SK-N-SH treated with all-trans-retinoic acid at 6 μM for 48 hours (cell line): ENCODE measurements at regions not wholly inside any gene's neighbourhood (a gene's known extent, or its start where the extent isn't known, plus 50 kb on each side); places are given as distances from the start of the nearest gene placed in this dataset.

Experiments
- ATAC-seq: fragments of 200-7000 bp; cut with Tn5 transposase; 3 replicates; pipeline ENCODE4 v1.9.1; 2020; ENCODE audit warnings: mild to moderate bottlenecking, moderate library complexity
- ARNTL ChIP-seq: fragments of 450-650 bp; formaldehyde crosslinking; IDR thresholded peaks from 2 replicates; pipeline ENCODE4 v1.5.0; 2020; ENCODE audit warnings: low read depth, mild to moderate bottlenecking, moderate library complexity, borderline replicate concordance
- BACH2 ChIP-seq: fragments of 250-450 bp; sonication (Bioruptor Pico); IDR thresholded peaks from 2 replicates; pipeline ENCODE4 v1.9.0; 2021; ENCODE audit warnings: mild to moderate bottlenecking, borderline replicate concordance
- CSDC2 ChIP-seq: fragments of 250-450 bp; sonication (Bioruptor Pico); IDR thresholded peaks from 2 replicates; pipeline ENCODE4 v1.5.0; 2020; ENCODE audit warnings: mild to moderate bottlenecking, moderate library complexity
- ESRRG ChIP-seq: fragments of 250-450 bp; sonication (Bioruptor Pico); IDR thresholded peaks from 2 replicates; pipeline ENCODE4 v1.6.1; 2021; ENCODE audit warnings: mild to moderate bottlenecking
- GLIS3 ChIP-seq: fragments of 250-450 bp; sonication (Bioruptor Pico); IDR thresholded peaks from 2 replicates; pipeline ENCODE4 v1.5.0; 2020; ENCODE audit warnings: mild to moderate bottlenecking, moderate library complexity
- ISL1 ChIP-seq: fragments of 250-450 bp; sonication (Bioruptor Pico); IDR thresholded peaks from 2 replicates; pipeline ENCODE4 v2.1.2; 2022; ENCODE audit warnings: mild to moderate bottlenecking, moderate library complexity
- OSR1 ChIP-seq: fragments of 250-450 bp; sonication (Bioruptor Pico); IDR thresholded peaks from 2 replicates; pipeline ENCODE4 v1.8.0; 2022; ENCODE audit warnings: moderate library complexity, mild to moderate bottlenecking, inconsistent platforms
- PATZ1 ChIP-seq: fragments of 250-450 bp; sonication (Bioruptor Pico); IDR thresholded peaks from 2 replicates; pipeline ENCODE4 v1.8.0; 2020; ENCODE audit warnings: mild to moderate bottlenecking, moderate library complexity, borderline replicate concordance
- POU6F1 ChIP-seq: fragments of 250-450 bp; sonication (Bioruptor Pico); IDR thresholded peaks from 2 replicates; pipeline ENCODE4 v1.8.0; 2021; ENCODE audit warnings: low read depth, mild to moderate bottlenecking, moderate library complexity, borderline replicate concordance
- PPARA ChIP-seq: fragments of 250-450 bp; sonication (Bioruptor Pico); IDR thresholded peaks from 2 replicates; pipeline ENCODE4 v1.5.0; 2020; ENCODE audit warnings: mild to moderate bottlenecking, borderline replicate concordance
- SNAI2 ChIP-seq: fragments of 250-450 bp; sonication (Bioruptor Pico); IDR thresholded peaks from 2 replicates; pipeline ENCODE4 v1.5.0; 2020; ENCODE audit warnings: mild to moderate bottlenecking, moderate library complexity
- TOX ChIP-seq: fragments of 250-450 bp; sonication (Bioruptor Pico); IDR thresholded peaks from 2 replicates; pipeline ENCODE4 v1.8.0; 2021; ENCODE audit warnings: mild to moderate bottlenecking, moderate library complexity, borderline replicate concordance
- TSHZ2 ChIP-seq: fragments of 250-450 bp; sonication (Bioruptor Pico); IDR thresholded peaks from 2 replicates; pipeline ENCODE4 v1.5.0; 2020; ENCODE audit warnings: mild to moderate bottlenecking, moderate library complexity
- ZC3H10 ChIP-seq: fragments of 250-450 bp; sonication (Bioruptor Pico); IDR thresholded peaks from 2 replicates; pipeline ENCODE4 v1.5.1; 2021; ENCODE audit warnings: mild to moderate bottlenecking, moderate library complexity
- ZFP3 ChIP-seq: fragments of 250-450 bp; sonication (Bioruptor Pico); IDR thresholded peaks from 2 replicates; pipeline ENCODE4 v1.5.0; 2020; ENCODE audit warnings: mild to moderate bottlenecking, moderate library complexity
- ZFP30 ChIP-seq: fragments of 450-650 bp; formaldehyde crosslinking; IDR thresholded peaks from 2 replicates; pipeline ENCODE4 v1.5.0; 2022; ENCODE audit warnings: mild to moderate bottlenecking, moderate library complexity
- ZNF565 ChIP-seq: fragments of 450-650 bp; formaldehyde crosslinking; conservative IDR thresholded peaks from 2 replicates; pipeline ENCODE4 v1.5.0; 2020; ENCODE audit warnings: low read depth, mild to moderate bottlenecking, moderate library complexity
- ZNF70 ChIP-seq: fragments of 450-650 bp; formaldehyde crosslinking; IDR thresholded peaks from 2 replicates; pipeline ENCODE4 v1.5.0; 2020; ENCODE audit warnings: mild to moderate bottlenecking, moderate library complexity
- ZNF8 ChIP-seq: fragments of 450-650 bp; formaldehyde crosslinking; IDR thresholded peaks from 2 replicates; pipeline ENCODE4 v1.5.0; 2020; ENCODE audit warnings: mild to moderate bottlenecking, moderate library complexity
- TF ChIP-seq, protein P1 (sequence below): fragments of 250-450 bp; sonication (Bioruptor Pico); IDR thresholded peaks from 2 replicates; pipeline ENCODE4 v1.5.1; 2021; ENCODE audit warnings: mild to moderate bottlenecking, moderate library complexity

DNA sequence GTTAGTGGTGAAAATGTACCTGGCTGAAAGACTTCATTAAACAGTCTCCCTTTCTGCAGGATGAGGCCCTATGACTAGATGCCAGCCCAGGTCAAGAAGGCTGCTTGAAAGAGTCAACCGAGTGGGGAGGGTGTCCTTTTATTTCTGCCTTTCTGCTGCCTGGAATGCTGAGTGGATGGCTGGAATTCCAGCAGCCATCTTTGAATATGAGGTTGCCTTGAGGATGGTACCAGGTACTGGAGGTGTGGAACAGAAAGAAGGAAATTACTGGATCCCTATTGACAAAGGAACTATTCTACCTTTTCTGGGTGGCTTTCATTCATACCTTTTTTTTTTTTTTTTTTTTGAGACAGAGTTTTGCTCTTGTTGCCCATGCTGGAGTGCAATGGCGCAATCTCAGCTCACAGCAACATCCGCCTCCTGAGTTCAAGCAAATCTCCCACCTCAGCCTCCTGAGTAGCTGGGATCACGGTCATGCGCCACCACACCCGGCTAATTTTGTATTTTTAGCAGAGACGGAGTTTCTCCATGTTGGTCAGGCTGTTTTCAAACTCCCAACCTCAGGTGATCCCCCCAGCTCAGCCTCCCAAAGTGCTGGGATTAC lies 89.5 kb upstream of the SLC22A11 start:
- no peak for TF ChIP-seq TSHZ2 (CRISPR knock-in tag)
- TF ChIP-seq, protein P1, sequence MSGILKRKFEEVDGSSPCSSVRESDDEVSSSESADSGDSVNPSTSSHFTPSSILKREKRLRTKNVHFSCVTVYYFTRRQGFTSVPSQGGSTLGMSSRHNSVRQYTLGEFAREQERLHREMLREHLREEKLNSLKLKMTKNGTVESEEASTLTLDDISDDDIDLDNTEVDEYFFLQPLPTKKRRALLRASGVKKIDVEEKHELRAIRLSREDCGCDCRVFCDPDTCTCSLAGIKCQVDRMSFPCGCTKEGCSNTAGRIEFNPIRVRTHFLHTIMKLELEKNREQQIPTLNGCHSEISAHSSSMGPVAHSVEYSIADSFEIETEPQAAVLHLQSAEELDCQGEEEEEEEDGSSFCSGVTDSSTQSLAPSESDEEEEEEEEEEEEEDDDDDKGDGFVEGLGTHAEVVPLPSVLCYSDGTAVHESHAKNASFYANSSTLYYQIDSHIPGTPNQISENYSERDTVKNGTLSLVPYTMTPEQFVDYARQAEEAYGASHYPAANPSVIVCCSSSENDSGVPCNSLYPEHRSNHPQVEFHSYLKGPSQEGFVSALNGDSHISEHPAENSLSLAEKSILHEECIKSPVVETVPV (CRISPR knock-in tag), result no peak
- no peak for TF ChIP-seq OSR1 (CRISPR knock-in tag)
- no peak for TF ChIP-seq ZNF565
- no peak for TF ChIP-seq ZFP3 (CRISPR knock-in tag)
- no peak for TF ChIP-seq ESRRG (CRISPR knock-in tag)
- TF ChIP-seq TOX (CRISPR knock-in tag), result no peak
- no peak for TF ChIP-seq ZC3H10
- TF ChIP-seq CSDC2 (CRISPR knock-in tag), result no peak
- TF ChIP-seq ISL1 (CRISPR knock-in tag), result no peak
- no peak for TF ChIP-seq ZFP30
- no peak for TF ChIP-seq PATZ1 (CRISPR knock-in tag)
- no peak for TF ChIP-seq GLIS3 (CRISPR knock-in tag)
- ATAC-seq, result no peak

DNA sequence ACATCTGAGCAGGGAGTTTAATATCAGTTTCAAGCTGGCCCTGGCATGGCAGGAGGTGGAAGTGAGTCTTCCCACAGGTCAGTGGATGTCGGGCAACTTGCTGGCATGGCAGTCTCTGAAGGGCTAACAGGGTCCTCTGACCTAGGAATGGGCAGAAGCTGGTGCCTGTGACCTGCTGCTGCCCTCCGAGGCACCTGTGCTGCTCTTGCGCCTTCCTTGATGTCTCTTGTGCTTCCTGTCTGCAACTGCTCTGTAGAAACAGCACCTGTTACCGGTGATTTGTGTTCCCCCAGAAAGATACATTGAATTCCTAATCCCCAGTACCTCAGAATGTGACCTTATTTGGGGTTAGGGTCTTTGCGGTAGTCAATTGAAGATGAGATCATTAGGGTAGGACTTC lies 86.5 kb upstream of the SLC22A11 start:
- ATAC-seq, result no peak
- TF ChIP-seq PPARA, result no peak
- TF ChIP-seq CSDC2 (CRISPR knock-in tag), result no peak
- no peak for TF ChIP-seq ZNF70 (CRISPR knock-in tag)
- TF ChIP-seq PATZ1 (CRISPR knock-in tag), result no peak
- TF ChIP-seq SNAI2 (CRISPR knock-in tag), result no peak

DNA sequence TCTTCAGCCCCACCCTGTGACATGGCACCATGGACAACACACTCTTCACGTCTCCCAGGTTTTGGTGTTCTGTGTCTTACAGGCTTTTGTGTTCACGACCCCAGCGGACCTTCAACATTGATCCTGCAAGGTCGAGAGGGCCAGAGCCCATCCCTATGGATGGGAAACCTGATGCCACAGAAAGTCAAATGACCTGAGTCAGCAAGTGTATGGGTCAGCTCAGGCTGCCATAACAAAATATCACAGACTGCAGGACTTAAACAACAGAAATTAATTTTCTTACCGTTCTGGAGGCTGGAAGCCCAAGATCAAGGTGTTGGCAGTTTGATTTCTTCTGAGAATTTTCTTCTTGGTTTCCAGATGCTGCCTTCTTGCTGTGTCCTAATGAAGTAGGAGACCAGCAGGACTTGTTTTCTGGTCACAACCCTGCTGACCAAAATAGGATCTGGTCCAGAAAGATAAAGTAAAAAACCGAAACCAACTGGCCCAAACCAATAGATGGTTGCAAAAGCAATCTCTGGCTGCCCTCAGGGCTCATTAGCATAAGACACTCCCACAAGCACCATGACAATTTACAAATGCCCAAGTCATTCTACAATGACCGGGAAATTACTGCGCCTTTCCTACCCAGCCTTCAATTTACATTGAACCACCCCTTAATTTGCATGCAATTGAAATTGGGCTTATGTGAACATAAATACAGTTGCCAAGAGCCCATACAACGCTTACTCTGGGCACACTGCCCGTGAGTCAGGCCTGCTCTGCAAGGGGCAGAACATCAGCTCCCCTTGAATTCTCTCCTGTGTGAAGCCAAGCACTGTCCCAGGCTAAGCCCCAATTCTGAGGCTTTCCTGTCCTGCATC lies 82.9 kb upstream of the SLC22A11 start:
- no peak for TF ChIP-seq ISL1 (CRISPR knock-in tag)
- no peak for TF ChIP-seq ARNTL (CRISPR knock-in tag)
- no peak for TF ChIP-seq BACH2 (CRISPR knock-in tag)
- TF ChIP-seq CSDC2 (CRISPR knock-in tag), result no peak
- no peak for TF ChIP-seq POU6F1 (CRISPR knock-in tag)
- TF ChIP-seq ZNF8, result no peak
- ATAC-seq, result no peak
